ENCODE measurements at regions not wholly inside any gene's neighbourhood (a gene's known extent, or its start where the extent isn't known, plus 50 kb on each side); places are given as distances from the start of the nearest gene placed in this dataset.
A peak's percentile ranks its signal among the peaks of the same experiment; 100 is the strongest.

- TF ChIP-seq CTCF (IDR thresholded peaks at IDR 0.05; ENCODE audit: insufficient read depth, low read length, poor library complexity, severe bottlenecking): no peak
- H3K27me3 ChIP-seq (ENCODE audit: control insufficient read depth, insufficient read depth, low read length): no peaks in the 10 kb centered on the region
- no peak overlapping the region for H3K4me3 ChIP-seq (ENCODE audit: low read depth, low read length)
- H3K36me3 ChIP-seq (ENCODE audit: control insufficient read depth, insufficient read depth, low read length): no peaks in the 10 kb centered on the region
- peak; percentile 73 for DNase-seq (ENCODE audit: low read depth)
Observed at GRCh38 chr12:58148405-58148804, 207.0 kb downstream of the ATP23 start.

- DNase-seq (ENCODE audit: low read depth): no peak
- TF ChIP-seq CTCF (IDR thresholded peaks at IDR 0.05; ENCODE audit: insufficient read depth, low read length, poor library complexity, severe bottlenecking): no peak
- Histone ChIP-seq H3K27me3 (ENCODE audit: control insufficient read depth, insufficient read depth, low read length) (no peaks in the 10 kb centered on the region), H3K36me3 (ENCODE audit: control insufficient read depth, insufficient read depth, low read length) (no peaks in the 10 kb centered on the region), H3K4me3 (ENCODE audit: low read depth, low read length) (no peak overlapping the region)
Observed at GRCh38 chr12:58148976-58149375, 207.6 kb downstream of the ATP23 start.

DNA sequence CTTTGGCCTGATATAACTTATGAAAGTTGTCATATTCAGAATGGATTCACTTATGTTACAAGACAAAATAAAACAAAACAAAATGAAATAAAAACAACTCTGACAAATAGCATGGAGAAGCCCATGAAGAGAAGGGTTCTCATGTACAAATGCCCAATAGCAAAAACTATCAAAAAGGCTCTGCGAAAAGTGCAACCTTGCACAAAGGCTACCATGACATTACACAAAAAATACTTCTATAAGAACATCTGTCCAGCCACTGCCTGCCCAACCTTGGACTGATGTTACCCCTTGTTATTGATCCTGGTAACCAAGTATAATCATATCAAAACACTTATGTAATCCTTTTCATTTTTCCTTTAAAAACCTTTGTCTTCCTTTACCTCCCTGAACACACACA, 213.0 kb downstream of the ATP23 start:
- Histone ChIP-seq H3K27me3 (ENCODE audit: control insufficient read depth, insufficient read depth, low read length) (no peaks in the 10 kb centered on the region), H3K36me3 (ENCODE audit: control insufficient read depth, insufficient read depth, low read length) (no peaks in the 10 kb centered on the region), H3K4me3 (ENCODE audit: low read depth, low read length) (no peak overlapping the region)
- TF ChIP-seq CTCF (IDR thresholded peaks at IDR 0.05; ENCODE audit: insufficient read depth, low read length, poor library complexity, severe bottlenecking): no peak
- DNase-seq (ENCODE audit: low read depth): no peak

DNA sequence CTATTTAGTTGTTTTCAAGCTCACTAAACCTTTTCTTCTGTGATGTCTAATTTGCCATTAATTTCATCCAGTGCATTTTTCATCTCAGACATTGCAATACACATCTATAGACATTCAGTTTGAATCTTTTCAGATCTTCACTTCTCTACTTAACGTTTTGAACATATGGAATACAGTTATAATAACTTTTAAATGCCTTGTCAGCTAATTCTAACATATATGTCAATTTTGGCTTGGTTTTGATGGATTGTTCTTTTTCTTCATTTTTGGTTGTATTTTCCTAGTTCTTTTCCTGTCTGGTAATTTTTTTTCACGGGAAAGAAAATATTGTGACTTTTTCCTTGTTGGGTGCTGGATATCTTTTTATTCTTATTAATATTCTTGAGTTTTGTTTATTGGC, 215.3 kb downstream of the ATP23 start:
- no peak for DNase-seq (ENCODE audit: low read depth)
- TF ChIP-seq CTCF (IDR thresholded peaks at IDR 0.05; ENCODE audit: insufficient read depth, low read length, poor library complexity, severe bottlenecking): no peak
- no peaks in the 10 kb centered on the region for H3K27me3 ChIP-seq (ENCODE audit: control insufficient read depth, insufficient read depth, low read length)
- no peaks in the 10 kb centered on the region for H3K36me3 ChIP-seq (ENCODE audit: control insufficient read depth, insufficient read depth, low read length)
- no peak overlapping the region for H3K4me3 ChIP-seq (ENCODE audit: low read depth, low read length)

- H3K4me3 ChIP-seq (ENCODE audit: low read depth, low read length): no peak overlapping the region
- no peaks in the 10 kb centered on the region for H3K36me3 ChIP-seq (ENCODE audit: control insufficient read depth, insufficient read depth, low read length)
- DNase-seq (ENCODE audit: low read depth): no peak
- no peaks in the 10 kb centered on the region for H3K27me3 ChIP-seq (ENCODE audit: control insufficient read depth, insufficient read depth, low read length)
- TF ChIP-seq CTCF (IDR thresholded peaks at IDR 0.05; ENCODE audit: insufficient read depth, low read length, poor library complexity, severe bottlenecking): no peak
Observed at GRCh38 chr12:58159941-58160340, 218.6 kb downstream of the ATP23 start.

GRCh38 chr12:58161773-58162172, 220.4 kb downstream of the ATP23 start:
- H3K4me3 ChIP-seq (ENCODE audit: low read depth, low read length): no peak overlapping the region
- no peaks in the 10 kb centered on the region for H3K36me3 ChIP-seq (ENCODE audit: control insufficient read depth, insufficient read depth, low read length)
- DNase-seq (ENCODE audit: low read depth): no peak
- TF ChIP-seq CTCF (IDR thresholded peaks at IDR 0.05; ENCODE audit: insufficient read depth, low read length, poor library complexity, severe bottlenecking): no peak
- H3K27me3 ChIP-seq (ENCODE audit: control insufficient read depth, insufficient read depth, low read length): no peaks in the 10 kb centered on the region

All from kidney epithelial cell (primary cell).